ENCODE measurements at regions not wholly inside any gene's neighbourhood (a gene's known extent, or its start where the extent isn't known, plus 50 kb on each side); places are given as distances from the start of the nearest gene placed in this dataset.

- no peak overlapping the region for H2BK20ac ChIP-seq (ENCODE audit: low read length)
- CTCF ChIA-PET (ENCODE audit: partially characterized antibody) = interaction anchor here (1.8 kb wide), 1 partner anchor 16 kb away, joined by 10 read pairs; no protein-coding TSS in a partner anchor
- no peak overlapping the region for H3K4ac ChIP-seq (replicated peaks; ENCODE audit: insufficient read length, low read depth, low read length)
- H3K79me2 ChIP-seq (ENCODE audit: control insufficient read depth in 1 of 2, insufficient read depth in 2 of 2, low read length in 2 of 2) = no peaks in the 10 kb centered on the region
- no peak overlapping the region for H3K9ac ChIP-seq (replicated peaks in 1 of 4; ENCODE audit: extremely low read depth in 1 of 4, low read depth in 3 of 4, low read length in 3 of 4)
- H4K91ac ChIP-seq (replicated peaks; ENCODE audit: insufficient read length, low read length) = no peak overlapping the region
- H4K5ac ChIP-seq (ENCODE audit: insufficient read length, low read depth, low read length) = no peak overlapping the region
- no peak overlapping the region for H3K27ac ChIP-seq (ENCODE audit: low read depth, low read length)
- no peaks in the 10 kb centered on the region for H3K79me1 ChIP-seq (ENCODE audit: low read depth, low read length)
- no peak overlapping the region for H2BK5ac ChIP-seq (ENCODE audit: low read depth, low read length)
- H3K4me1 ChIP-seq (replicated peaks in 1 of 4; ENCODE audit: control insufficient read depth in 3 of 4, insufficient read depth in 4 of 4, low read length in 3 of 4) = no peaks in the 10 kb centered on the region
- H3K27me3 ChIP-seq (replicated peaks in 1 of 4; ENCODE audit: control insufficient read depth in 3 of 4, extremely low read depth in 1 of 4, insufficient read depth in 3 of 4, low read length in 3 of 4) = peaks cover 0 to 1% (median 0%) of the 10 kb centered on the region in 4 experiments; a peak in 1 of 7 replicates
- H2BK120ac ChIP-seq (replicated peaks; ENCODE audit: low read depth, low read length) = no peak overlapping the region
- H2AK5ac ChIP-seq (ENCODE audit: low read depth, low read length) = no peak overlapping the region
- DNase-seq (ENCODE audit: low read depth in 1 of 2, low spot score in 2 of 2) = no peak
- H3K36me3 ChIP-seq (ENCODE audit: control insufficient read depth in 2 of 4, insufficient read depth in 4 of 4, low read length in 3 of 4) = no peaks in the 10 kb centered on the region
- H2BK12ac ChIP-seq (ENCODE audit: low read depth, low read length) = no peak overlapping the region
- no peak for FAIRE-seq
- no peak overlapping the region for H3K23ac ChIP-seq (ENCODE audit: insufficient read length)
- 97% methylated on average over 2 of the region's 2 CpGs; no CpG with 5 or more reads in 1 of the 2 experiments for WGBS, 2 experiments (ENCODE audit: extremely low coverage in 1 of 2, insufficient coverage in 1 of 2, insufficient read length in 1 of 2, insufficient replicate concordance in 2 of 2, low coverage in 1 of 2, low lambda C conversion rate in 2 of 2, missing lambda C conversion rate in 1 of 2)
- H4K20me1 ChIP-seq (replicated peaks in 1 of 2; ENCODE audit: control insufficient read depth in 1 of 2, insufficient read depth in 2 of 2, low read length in 2 of 2) = no peaks in the 10 kb centered on the region
- no peak overlapping the region for H3K14ac ChIP-seq (ENCODE audit: insufficient read length)
- H3K18ac ChIP-seq (ENCODE audit: extremely low read depth, low read length) = no peak overlapping the region
- H3K9me3 ChIP-seq (ENCODE audit: insufficient read depth in 2 of 2, low read depth in 1 of 2, low read length in 1 of 2) = no peaks in the 10 kb centered on the region
- H2AFZ ChIP-seq (ENCODE audit: low read length) = no peak overlapping the region
- H3K23me2 ChIP-seq (ENCODE audit: low read depth, low read length) = no peaks in the 10 kb centered on the region; the same call in 1 of the 2 replicates
- H3K4me3 ChIP-seq (ENCODE audit: extremely low read depth in 1 of 4, insufficient read depth in 2 of 4, low read depth in 3 of 4, low read length in 4 of 4) = no peak overlapping the region
- H4K8ac ChIP-seq (ENCODE audit: extremely low read depth, insufficient read depth, low read length) = no peak overlapping the region
- no peak overlapping the region for H3K56ac ChIP-seq (replicated peaks; ENCODE audit: insufficient read length, low read depth, low read length)
- POLR2A ChIA-PET (ENCODE audit: partially characterized antibody) = no interaction called here
- no peak overlapping the region for H2BK15ac ChIP-seq (ENCODE audit: low read length)
- no peak overlapping the region for H3K4me2 ChIP-seq (ENCODE audit: insufficient read depth in 1 of 2, low read depth in 2 of 2, low read length in 2 of 2)
- no peak for TF ChIP-seq SIX5 (IDR thresholded peaks at IDR 0.05; ENCODE audit: low read depth, low read length)
- TF ChIP-seq JUND (IDR thresholded peaks at IDR 0.05; ENCODE audit: low read length) = no peak
- no peak for TF ChIP-seq POU5F1 (IDR thresholded peaks at IDR 0.05; ENCODE audit: low read depth, low read length)
- TF ChIP-seq NRF1 (IDR thresholded peaks at IDR 0.05; ENCODE audit: low read depth, low read length) = no peak
- TF ChIP-seq TBP (IDR thresholded peaks at IDR 0.05; ENCODE audit: low read depth, low read length) = no peak
- TF ChIP-seq MAFK (IDR thresholded peaks at IDR 0.05; ENCODE audit: low read depth, low read length) = no peak
- no peak for TF ChIP-seq CEBPB (IDR thresholded peaks at IDR 0.05; ENCODE audit: low read depth, low read length)
- no peak for TF ChIP-seq SUZ12 (IDR thresholded peaks at IDR 0.05; ENCODE audit: low read length)
- TF ChIP-seq SIN3A (conservative IDR thresholded peaks at IDR 0.05 in 1 of 2, IDR thresholded peaks at IDR 0.05 in 1 of 2; ENCODE audit: low read depth in 1 of 2, low read length in 2 of 2) = no peak
- no peak for TF ChIP-seq TCF12 (IDR thresholded peaks at IDR 0.05; ENCODE audit: low read depth, low read length)
- no peak for TF ChIP-seq FOSL1 (IDR thresholded peaks at IDR 0.05; ENCODE audit: insufficient read depth, low read depth, low read length)
- TF ChIP-seq PHF8 (conservative IDR thresholded peaks at IDR 0.05; ENCODE audit: low read depth, low read length) = no peak
- no peak for TF ChIP-seq JUN (IDR thresholded peaks at IDR 0.05; ENCODE audit: low read depth, low read length)
- TF ChIP-seq RFX5 (IDR thresholded peaks at IDR 0.05; ENCODE audit: borderline replicate concordance, low read depth, low read length) = no peak
- TF ChIP-seq BACH1 (IDR thresholded peaks at IDR 0.05; ENCODE audit: low read length) = no peak
Observed at GRCh38 chr16:65413861-65414260, 292.0 kb upstream of the CDH11 start.

All from H1 (cell line).